Natural killer cell (primary cell): ENCODE measurements at regions not wholly inside any gene's neighbourhood (a gene's known extent, or its start where the extent isn't known, plus 50 kb on each side); places are given as distances from the start of the nearest gene placed in this dataset.

Experiments used
- ATAC-seq, 3 donors: fragments of 150-1000 bp in 2 of 3; fragments of 200-7000 bp in 1 of 3; cut with Tn5 transposase; 1 replicate in 1 of 3; 2 replicates in 2 of 3; pipeline ENCODE4 v1.10.0; 2021; ENCODE audit warnings: mild to moderate bottlenecking in 2 of 3, moderate library complexity in 2 of 3
- DNase-seq, 2 donors: peaks; one replicate each; pipeline versions ENCODE4 v3.0.0 to v3.0.0-alpha.2; 2013 to 2021; ENCODE audit warnings: mixed read lengths in 1 of 2
- H3K27ac ChIP-seq: one replicate; pipeline ENCODE4 v1.5.1; 2013; ENCODE audit warnings: mild to moderate bottlenecking, low read length
- H3K27me3 ChIP-seq: one replicate; pipeline ENCODE4 v1.6.1; 2013; ENCODE audit warnings: low read length; ENCODE audit not compliant: control insufficient read depth, insufficient read depth
- H3K36me3 ChIP-seq: one replicate; pipeline ENCODE4 v1.6.1; 2013; ENCODE audit warnings: low read length; ENCODE audit not compliant: control insufficient read depth, insufficient read depth
- H3K4me1 ChIP-seq: one replicate; pipeline ENCODE4 v1.6.1; 2013; ENCODE audit warnings: low read length; ENCODE audit not compliant: control insufficient read depth, insufficient read depth
- H3K4me3 ChIP-seq: one replicate; pipeline ENCODE4 v1.5.1; 2013; ENCODE audit warnings: low read length
- H3K9me3 ChIP-seq: one replicate; pipeline ENCODE4 v1.6.1; 2013; ENCODE audit warnings: low read length; ENCODE audit not compliant: control insufficient read depth, insufficient read depth
- H3K27ac Mint-ChIP-seq, 2 donors: one replicate each; pipeline ENCODE4 v1.8.0; 2022; ENCODE audit warnings: mild to moderate bottlenecking in 2 of 2, mixed read lengths in 2 of 2, moderate library complexity in 1 of 2
- H3K27me3 Mint-ChIP-seq, 2 donors: one replicate each; pipeline ENCODE4 v1.8.0; 2022; ENCODE audit warnings: low read depth in 2 of 2, mixed read lengths in 2 of 2
- H3K36me3 Mint-ChIP-seq: one replicate; pipeline ENCODE4 v1.8.0; 2022; ENCODE audit warnings: mixed read lengths
- H3K4me1 Mint-ChIP-seq, 2 donors: one replicate each; pipeline ENCODE4 v1.8.0; 2022; ENCODE audit warnings: mixed read lengths in 2 of 2
- H3K4me3 Mint-ChIP-seq: one replicate; pipeline ENCODE4 v1.8.0; 2022; ENCODE audit warnings: mild to moderate bottlenecking, moderate library complexity, mixed read lengths
- H3K9me3 Mint-ChIP-seq, 2 donors: one replicate each; pipeline ENCODE4 v1.8.0; 2022; ENCODE audit warnings: mixed read lengths in 2 of 2
- CTCF ChIP-seq: fragments of 200-600 bp; IDR thresholded peaks from one replicate; pipeline ENCODE4 v1.8.0; 2022; ENCODE audit warnings: antibody characterized with exemption
- WGBS: methylation state at CpG from one replicate; pipeline ENCODE4 v1.1.7; 2013; ENCODE audit warnings: missing lambda C conversion rate; ENCODE audit not compliant: insufficient coverage; 5-methylcytosine and 5-hydroxymethylcytosine counted together
- intact Hi-C: fragments of 100-400 bp; cut with micrococcal nuclease; formaldehyde crosslinking; loops from one replicate; pipeline ENCODE4 v1.14.2; 2022

GRCh38 chr2:129464036-129464435 lies 515.4 kb upstream of the RAB6C start:
- H3K27ac ChIP-seq: no peak overlapping the region
- Mint-ChIP-seq H3K27ac (no peak overlapping the region), H3K4me3 (no peak overlapping the region), H3K4me1 (no peaks in the 10 kb centered on the region), H3K36me3 (no peaks in the 10 kb centered on the region), H3K9me3 (no peaks in the 10 kb centered on the region), H3K27me3 (no peaks in the 10 kb centered on the region)
- DNase-seq (no peak), ATAC-seq (no peak)
- TF ChIP-seq CTCF: no peak
- H3K36me3 ChIP-seq: no peaks in the 10 kb centered on the region
- no peaks in the 10 kb centered on the region for H3K27me3 ChIP-seq
- no peaks in the 10 kb centered on the region for H3K4me1 ChIP-seq
- intact Hi-C loops: no loop called here
- WGBS: 65% methylated on average over 4 of the region's 4 CpGs
- peaks cover 2% of the 10 kb centered on the region for H3K9me3 ChIP-seq
- H3K4me3 ChIP-seq: no peak overlapping the region

- Histone ChIP-seq H3K36me3 (no peaks in the 10 kb centered on the region), H3K27me3 (no peaks in the 10 kb centered on the region), H3K9me3 (peaks cover 2% of the 10 kb centered on the region), H3K4me3 (no peak overlapping the region), H3K4me1 (no peaks in the 10 kb centered on the region), H3K27ac (no peak overlapping the region)
- WGBS: 74% methylated on average over 6 of the region's 6 CpGs
- Mint-ChIP-seq H3K36me3 (no peaks in the 10 kb centered on the region), H3K27me3 (no peaks in the 10 kb centered on the region), H3K4me1 (no peaks in the 10 kb centered on the region), H3K27ac (no peak overlapping the region), H3K4me3 (no peak overlapping the region), H3K9me3 (no peaks in the 10 kb centered on the region)
- no peak for DNase-seq
- intact Hi-C loops: no loop called here
- TF ChIP-seq CTCF: no peak
- no peak for ATAC-seq
These were observed 514.8 kb upstream of the RAB6C start for GRCh38 chr2:129464631-129465030.

DNA sequence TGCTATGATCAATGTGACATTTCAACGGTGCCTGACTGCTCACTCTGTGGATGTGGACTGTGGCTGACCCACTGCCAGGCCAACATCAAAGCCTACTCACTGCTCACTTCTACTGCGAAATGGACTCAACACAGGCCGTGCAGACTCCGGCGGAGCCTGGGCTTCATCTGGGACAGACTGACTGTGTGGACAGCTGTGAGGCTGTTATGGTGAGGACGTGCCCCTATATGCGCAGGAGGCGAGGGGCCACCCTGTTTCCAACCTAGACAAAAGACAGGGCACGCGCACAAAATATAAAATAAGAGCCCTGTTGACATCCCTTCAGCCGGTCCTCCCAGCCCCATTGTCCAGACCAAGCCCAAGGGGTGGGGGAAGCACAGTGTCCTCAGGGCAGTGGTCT lies 514.4 kb upstream of the RAB6C start:
- Mint-ChIP-seq H3K4me3 (no peak overlapping the region), H3K36me3 (no peaks in the 10 kb centered on the region), H3K9me3 (no peaks in the 10 kb centered on the region), H3K27me3 (no peaks in the 10 kb centered on the region), H3K4me1 (no peaks in the 10 kb centered on the region), H3K27ac (no peak overlapping the region)
- Histone ChIP-seq H3K4me3 (no peak overlapping the region), H3K36me3 (no peaks in the 10 kb centered on the region), H3K27me3 (no peaks in the 10 kb centered on the region), H3K4me1 (no peaks in the 10 kb centered on the region), H3K27ac (no peak overlapping the region), H3K9me3 (peaks cover 2% of the 10 kb centered on the region)
- TF ChIP-seq CTCF: no peak
- intact Hi-C loops: no loop called here
- DNase-seq (no peak), ATAC-seq (no peak)
- 77% methylated on average over 11 of the region's 11 CpGs for WGBS

DNA sequence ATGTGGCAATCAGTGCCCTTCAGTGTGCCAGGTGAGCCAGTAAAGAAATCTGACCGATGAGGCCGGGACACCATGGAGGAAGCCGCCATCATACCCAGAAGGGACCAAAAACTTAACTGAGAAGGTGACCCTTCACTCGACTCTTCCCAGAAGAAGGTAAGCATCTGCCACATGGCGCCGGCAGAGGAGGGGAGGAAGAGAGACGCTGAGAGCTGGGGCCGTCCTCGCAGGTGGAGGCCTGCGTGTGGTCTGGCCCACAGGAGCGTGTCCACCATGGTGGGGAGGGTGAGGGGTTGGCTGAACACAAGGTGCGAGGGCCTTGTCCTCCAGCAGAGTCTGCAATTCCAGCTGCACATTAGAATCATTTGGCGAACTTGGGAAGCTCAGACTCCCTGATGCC lies 513.1 kb upstream of the RAB6C start:
- intact Hi-C loops: no loop called here
- WGBS: 92% methylated on average over 13 of the region's 13 CpGs
- ATAC-seq (no peak), DNase-seq (no peak)
- Histone ChIP-seq H3K4me1 (no peaks in the 10 kb centered on the region), H3K27me3 (no peaks in the 10 kb centered on the region), H3K9me3 (peaks cover 2% of the 10 kb centered on the region), H3K36me3 (no peaks in the 10 kb centered on the region), H3K27ac (no peak overlapping the region), H3K4me3 (no peak overlapping the region)
- no peak overlapping the region for H3K4me3 Mint-ChIP-seq
- H3K36me3 Mint-ChIP-seq: no peaks in the 10 kb centered on the region
- H3K9me3 Mint-ChIP-seq: no peaks in the 10 kb centered on the region
- TF ChIP-seq CTCF: no peak
- no peaks in the 10 kb centered on the region for H3K4me1 Mint-ChIP-seq
- no peaks in the 10 kb centered on the region for H3K27me3 Mint-ChIP-seq
- H3K27ac Mint-ChIP-seq: no peak overlapping the region
